ENCODE measurements at regions not wholly inside any gene's neighbourhood (a gene's known extent, or its start where the extent isn't known, plus 50 kb on each side); places are given as distances from the start of the nearest gene placed in this dataset.

DNA sequence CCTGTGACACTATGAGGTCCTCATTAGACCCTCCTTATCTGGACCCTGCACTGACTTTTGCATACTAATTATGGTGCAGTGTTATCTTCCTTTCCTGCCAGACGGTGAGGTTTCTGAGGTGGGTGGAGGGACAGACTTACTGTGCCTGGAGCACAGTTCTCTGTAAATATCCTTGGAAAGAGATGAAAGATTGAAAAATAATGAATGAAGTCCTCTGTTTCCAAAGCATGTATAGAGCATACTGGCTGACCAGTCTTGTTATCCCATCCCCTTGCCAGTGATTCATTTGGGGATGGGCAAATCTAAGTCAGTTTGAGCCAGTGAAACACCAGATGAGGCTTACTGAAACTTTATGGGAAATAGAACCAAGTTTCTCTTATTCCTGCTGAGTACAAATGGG is 152.6 kb upstream of the HDDC2 start:
- TF ChIP-seq POLR2A (IDR thresholded peaks at IDR 0.05; ENCODE audit: low read length), result no peak
- no peak for TF ChIP-seq GATA1 (IDR thresholded peaks at IDR 0.05; ENCODE audit: low read depth, low read length)
